ENCODE measurements at regions not wholly inside any gene's neighbourhood (a gene's known extent, or its start where the extent isn't known, plus 50 kb on each side); places are given as distances from the start of the nearest gene placed in this dataset.

GRCh38 chr11:110907629-110908028 is 195.4 kb upstream of the ARHGAP20 start:
- H3K4me1 ChIP-seq (ENCODE audit: control insufficient read depth in 1 of 2, insufficient read depth in 2 of 2, low read length in 2 of 2) = no peaks in the 10 kb centered on the region

More at GRCh38 chr11:110907629-110908028, 195.4 kb upstream of the ARHGAP20 start:
- RAD21 ChIA-PET (ENCODE audit: low non-redundant PET in 1 of 2, low total read pairs in 2 of 2, uncharacterized antibody in 2 of 2, unreplicated experiment in 2 of 2) = no interaction called here
- no peaks in the 10 kb centered on the region for H4K20me1 ChIP-seq (ENCODE audit: insufficient read depth)
- no peaks in the 10 kb centered on the region for H3K9me2 ChIP-seq (ENCODE audit: insufficient read depth)
- TF ChIP-seq ZBTB33 (IDR thresholded peaks at IDR 0.05; ENCODE audit: extremely low read depth, insufficient replicate concordance, low read length) (no peak), TCF7L2 (IDR thresholded peaks at IDR 0.05; ENCODE audit: borderline replicate concordance, extremely low read depth, insufficient read depth, insufficient read length) (no peak), ATF3 (IDR thresholded peaks at IDR 0.05) (no peak), YY1 (IDR thresholded peaks at IDR 0.05; ENCODE audit: extremely low read depth, insufficient replicate concordance, low read depth, low read length) (no peak), CBX3 (IDR thresholded peaks at IDR 0.05; ENCODE audit: low read depth) (no peak), POLR2AphosphoS5 (IDR thresholded peaks at IDR 0.05; ENCODE audit: low read depth, low read length) (no peak), JUND (IDR thresholded peaks at IDR 0.05) (no peak), RAD21 (IDR thresholded peaks at IDR 0.05; ENCODE audit: low read depth) (no peak), SP1 (IDR thresholded peaks at IDR 0.05; ENCODE audit: low read depth) (no peak), ZNF274 (IDR thresholded peaks at IDR 0.05; ENCODE audit: low read depth, low read length) (no peak), POLR2A (IDR thresholded peaks at IDR 0.05; ENCODE audit: borderline replicate concordance, extremely low read depth, insufficient read depth, insufficient read length) (no peak)
- TF ChIP-seq, protein P1, sequence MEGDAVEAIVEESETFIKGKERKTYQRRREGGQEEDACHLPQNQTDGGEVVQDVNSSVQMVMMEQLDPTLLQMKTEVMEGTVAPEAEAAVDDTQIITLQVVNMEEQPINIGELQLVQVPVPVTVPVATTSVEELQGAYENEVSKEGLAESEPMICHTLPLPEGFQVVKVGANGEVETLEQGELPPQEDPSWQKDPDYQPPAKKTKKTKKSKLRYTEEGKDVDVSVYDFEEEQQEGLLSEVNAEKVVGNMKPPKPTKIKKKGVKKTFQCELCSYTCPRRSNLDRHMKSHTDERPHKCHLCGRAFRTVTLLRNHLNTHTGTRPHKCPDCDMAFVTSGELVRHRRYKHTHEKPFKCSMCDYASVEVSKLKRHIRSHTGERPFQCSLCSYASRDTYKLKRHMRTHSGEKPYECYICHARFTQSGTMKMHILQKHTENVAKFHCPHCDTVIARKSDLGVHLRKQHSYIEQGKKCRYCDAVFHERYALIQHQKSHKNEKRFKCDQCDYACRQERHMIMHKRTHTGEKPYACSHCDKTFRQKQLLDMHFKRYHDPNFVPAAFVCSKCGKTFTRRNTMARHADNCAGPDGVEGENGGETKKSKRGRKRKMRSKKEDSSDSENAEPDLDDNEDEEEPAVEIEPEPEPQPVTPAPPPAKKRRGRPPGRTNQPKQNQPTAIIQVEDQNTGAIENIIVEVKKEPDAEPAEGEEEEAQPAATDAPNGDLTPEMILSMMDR (IDR thresholded peaks at IDR 0.05 in 2 of 3, conservative IDR thresholded peaks at IDR 0.05 in 1 of 3; ENCODE audit: borderline replicate concordance in 1 of 3, insufficient read depth in 1 of 3, low read depth in 2 of 3, low read length in 2 of 3) = no peak
- TF ChIP-seq, protein P2, sequence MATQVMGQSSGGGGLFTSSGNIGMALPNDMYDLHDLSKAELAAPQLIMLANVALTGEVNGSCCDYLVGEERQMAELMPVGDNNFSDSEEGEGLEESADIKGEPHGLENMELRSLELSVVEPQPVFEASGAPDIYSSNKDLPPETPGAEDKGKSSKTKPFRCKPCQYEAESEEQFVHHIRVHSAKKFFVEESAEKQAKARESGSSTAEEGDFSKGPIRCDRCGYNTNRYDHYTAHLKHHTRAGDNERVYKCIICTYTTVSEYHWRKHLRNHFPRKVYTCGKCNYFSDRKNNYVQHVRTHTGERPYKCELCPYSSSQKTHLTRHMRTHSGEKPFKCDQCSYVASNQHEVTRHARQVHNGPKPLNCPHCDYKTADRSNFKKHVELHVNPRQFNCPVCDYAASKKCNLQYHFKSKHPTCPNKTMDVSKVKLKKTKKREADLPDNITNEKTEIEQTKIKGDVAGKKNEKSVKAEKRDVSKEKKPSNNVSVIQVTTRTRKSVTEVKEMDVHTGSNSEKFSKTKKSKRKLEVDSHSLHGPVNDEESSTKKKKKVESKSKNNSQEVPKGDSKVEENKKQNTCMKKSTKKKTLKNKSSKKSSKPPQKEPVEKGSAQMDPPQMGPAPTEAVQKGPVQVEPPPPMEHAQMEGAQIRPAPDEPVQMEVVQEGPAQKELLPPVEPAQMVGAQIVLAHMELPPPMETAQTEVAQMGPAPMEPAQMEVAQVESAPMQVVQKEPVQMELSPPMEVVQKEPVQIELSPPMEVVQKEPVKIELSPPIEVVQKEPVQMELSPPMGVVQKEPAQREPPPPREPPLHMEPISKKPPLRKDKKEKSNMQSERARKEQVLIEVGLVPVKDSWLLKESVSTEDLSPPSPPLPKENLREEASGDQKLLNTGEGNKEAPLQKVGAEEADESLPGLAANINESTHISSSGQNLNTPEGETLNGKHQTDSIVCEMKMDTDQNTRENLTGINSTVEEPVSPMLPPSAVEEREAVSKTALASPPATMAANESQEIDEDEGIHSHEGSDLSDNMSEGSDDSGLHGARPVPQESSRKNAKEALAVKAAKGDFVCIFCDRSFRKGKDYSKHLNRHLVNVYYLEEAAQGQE (IDR thresholded peaks at IDR 0.05; ENCODE audit: low read depth) = no peak
- no peak for ATAC-seq
- peaks cover 38% of the 10 kb centered on the region for H3K27me3 ChIP-seq (ENCODE audit: insufficient read depth, low read length)
- H3K27ac ChIP-seq (ENCODE audit: low read depth, low read length) = no peak overlapping the region
- no peak overlapping the region for H3K4me2 ChIP-seq (ENCODE audit: low read length)
- no peak overlapping the region for H3K4me3 ChIP-seq (replicated peaks in 1 of 2; ENCODE audit: low read depth in 1 of 2, low read length in 2 of 2)
- no peak overlapping the region for H3K9ac ChIP-seq (ENCODE audit: low read length)
- DNase-seq (ENCODE audit: low read depth, low spot score) = no peak
- POLR2A ChIA-PET = no interaction called here
- CTCF ChIA-PET = no interaction called here
- intact Hi-C loops (cut with micrococcal nuclease) = no loop called here
- no peaks in the 10 kb centered on the region for H3K9me3 ChIP-seq (ENCODE audit: control insufficient read depth in 1 of 2, insufficient read depth in 1 of 2, low read depth in 1 of 2, low read length in 2 of 2)
- no peaks in the 10 kb centered on the region for H3K36me3 ChIP-seq (ENCODE audit: control insufficient read depth in 1 of 2, insufficient read depth in 2 of 2, low read length in 2 of 2)
- H3K79me2 ChIP-seq (ENCODE audit: insufficient read depth, low read length) = no peaks in the 10 kb centered on the region
- BruUV-seq (replicated peaks) = no TSS peak
- H2AFZ ChIP-seq (ENCODE audit: low read depth, low read length, poor library complexity, severe bottlenecking) = no peak overlapping the region
